ENCODE measurements at regions not wholly inside any gene's neighbourhood (a gene's known extent, or its start where the extent isn't known, plus 50 kb on each side); places are given as distances from the start of the nearest gene placed in this dataset.

GRCh38 chr22:27450448-27450847, 351.1 kb downstream of the MN1 start:
- Mint-ChIP-seq H3K4me3 (no peak overlapping the region), H3K27me3 (no peaks in the 10 kb centered on the region), H3K27ac (no peak overlapping the region), H3K9me3 (ENCODE audit: insufficient read depth) (peaks cover 7% of the 10 kb centered on the region), H3K4me1 (no peaks in the 10 kb centered on the region)
- DNase-seq: no peak
- POLR2A ChIA-PET: no interaction called here
- no peak overlapping the region for H3K4me3 ChIP-seq (ENCODE audit: control extremely low read depth in 1 of 5, extremely low read depth in 1 of 5, insufficient read depth in 1 of 5, low read depth in 2 of 5, low read length in 4 of 5)
- no peaks in the 10 kb centered on the region for H3K4me1 ChIP-seq (ENCODE audit: control insufficient read depth in 2 of 2, insufficient read depth in 2 of 2, low read length in 2 of 2)
- intact Hi-C loops (cut with micrococcal nuclease): no loop called here
- no peaks in the 10 kb centered on the region for H3K79me2 ChIP-seq (ENCODE audit: control insufficient read depth, insufficient read depth, low read length)
- H3K27ac ChIP-seq (ENCODE audit: low read length in 2 of 2): no peak overlapping the region
- CTCF ChIA-PET: no interaction called here
- no peaks in the 10 kb centered on the region for H3K27me3 ChIP-seq (replicated peaks in 1 of 4; ENCODE audit: control extremely low read depth in 1 of 4, control insufficient read depth in 3 of 4, insufficient read depth in 4 of 4, low read length in 3 of 4)
- no peak for ATAC-seq (ENCODE audit: low read depth)
- H4K20me1 ChIP-seq (ENCODE audit: control insufficient read depth, insufficient read depth, low read length, poor library complexity, severe bottlenecking): no peaks in the 10 kb centered on the region
- TF ChIP-seq EZH2 (IDR thresholded peaks at IDR 0.05; ENCODE audit: borderline replicate concordance, insufficient read depth, low read depth, low read length, poor library complexity, severe bottlenecking): no peak
- no peak for TF ChIP-seq CTCF (IDR thresholded peaks at IDR 0.05)
- H3K36me3 ChIP-seq (replicated peaks in 1 of 2; ENCODE audit: control extremely low read depth in 1 of 2, control insufficient read depth in 1 of 2, extremely low read depth in 1 of 2, insufficient read depth in 2 of 2, low read length in 1 of 2): no peaks in the 10 kb centered on the region
- no peak overlapping the region for H3K4me2 ChIP-seq (replicated peaks; ENCODE audit: low read depth, low read length, poor library complexity, severe bottlenecking)
- no peak overlapping the region for H2AFZ ChIP-seq (ENCODE audit: insufficient read depth, low read depth, low read length, poor library complexity, severe bottlenecking)
- no peaks in the 10 kb centered on the region for H3K9me3 ChIP-seq (ENCODE audit: control extremely low read depth in 1 of 3, control insufficient read depth in 2 of 3, insufficient read depth in 1 of 3, low read length in 2 of 3)
- H3K9ac ChIP-seq (ENCODE audit: low read length): no peak overlapping the region

DNA sequence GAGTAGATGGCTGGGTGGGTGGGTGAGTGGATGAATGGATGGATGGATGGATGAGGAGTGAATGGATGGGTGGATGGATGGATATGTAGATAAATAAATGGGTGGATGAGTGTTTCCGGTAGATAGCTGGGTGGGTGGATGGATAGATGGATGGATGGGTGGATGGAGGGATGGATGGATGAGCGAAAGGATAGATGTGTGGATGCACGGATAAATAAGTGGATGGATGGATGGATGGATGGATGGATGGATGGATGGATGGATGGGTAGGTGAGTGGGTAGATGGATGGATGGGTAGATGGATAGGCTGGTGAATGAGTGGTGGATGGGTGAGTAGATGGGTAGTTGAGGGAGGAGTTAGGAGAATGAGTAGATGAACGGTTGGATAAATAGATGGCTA, 349.3 kb downstream of the MN1 start:
- Mint-ChIP-seq H3K9me3 (ENCODE audit: insufficient read depth) (peaks cover 7% of the 10 kb centered on the region), H3K27ac (no peak overlapping the region), H3K4me1 (no peaks in the 10 kb centered on the region), H3K4me3 (no peak overlapping the region), H3K27me3 (peaks cover 7% of the 10 kb centered on the region)
- Histone ChIP-seq H3K36me3 (replicated peaks in 1 of 2; ENCODE audit: control extremely low read depth in 1 of 2, control insufficient read depth in 1 of 2, extremely low read depth in 1 of 2, insufficient read depth in 2 of 2, low read length in 1 of 2) (no peaks in the 10 kb centered on the region), H3K79me2 (ENCODE audit: control insufficient read depth, insufficient read depth, low read length) (no peaks in the 10 kb centered on the region), H3K27ac (ENCODE audit: low read length in 2 of 2) (no peak overlapping the region), H3K4me2 (replicated peaks; ENCODE audit: low read depth, low read length, poor library complexity, severe bottlenecking) (no peak overlapping the region), H3K9me3 (ENCODE audit: control extremely low read depth in 1 of 3, control insufficient read depth in 2 of 3, insufficient read depth in 1 of 3, low read length in 2 of 3) (no peaks in the 10 kb centered on the region), H3K27me3 (replicated peaks in 1 of 4; ENCODE audit: control extremely low read depth in 1 of 4, control insufficient read depth in 3 of 4, insufficient read depth in 4 of 4, low read length in 3 of 4) (no peaks in the 10 kb centered on the region), H3K4me1 (ENCODE audit: control insufficient read depth in 2 of 2, insufficient read depth in 2 of 2, low read length in 2 of 2) (no peaks in the 10 kb centered on the region), H3K4me3 (ENCODE audit: control extremely low read depth in 1 of 5, extremely low read depth in 1 of 5, insufficient read depth in 1 of 5, low read depth in 2 of 5, low read length in 4 of 5) (no peak overlapping the region), H3K9ac (ENCODE audit: low read length) (no peak overlapping the region), H4K20me1 (ENCODE audit: control insufficient read depth, insufficient read depth, low read length, poor library complexity, severe bottlenecking) (no peaks in the 10 kb centered on the region), H2AFZ (ENCODE audit: insufficient read depth, low read depth, low read length, poor library complexity, severe bottlenecking) (no peak overlapping the region)
- ChIA-PET CTCF (no interaction called here), POLR2A (no interaction called here)
- DNase-seq (no peak), ATAC-seq (ENCODE audit: low read depth) (no peak)
- 94% methylated on average over 3 of the region's 4 CpGs for WGBS (ENCODE audit: insufficient coverage)
- intact Hi-C loops (cut with micrococcal nuclease): no loop called here
- TF ChIP-seq EZH2 (IDR thresholded peaks at IDR 0.05; ENCODE audit: borderline replicate concordance, insufficient read depth, low read depth, low read length, poor library complexity, severe bottlenecking) (no peak), CTCF (IDR thresholded peaks at IDR 0.05) (no peak)
